ENCODE measurements at regions not wholly inside any gene's neighbourhood (a gene's known extent, or its start where the extent isn't known, plus 50 kb on each side); places are given as distances from the start of the nearest gene placed in this dataset.

GRCh38 chr15:35306361-35306981, 221.4 kb upstream of the NANOGP8 start:
- Histone ChIP-seq H3K27ac (ENCODE audit: low read length) (no peak overlapping the region), H2AFZ (ENCODE audit: low read depth, low read length) (no peak overlapping the region), H3K4me3 (ENCODE audit: low read length) (no peak overlapping the region), H4K20me1 (ENCODE audit: insufficient read depth) (no peaks in the 10 kb centered on the region), H3K9me3 (ENCODE audit: low read length) (no peaks in the 10 kb centered on the region), H3K9me2 (ENCODE audit: insufficient read depth, low read length) (no peaks in the 10 kb centered on the region), H3K27me3 (ENCODE audit: insufficient read depth, low read depth, low read length) (no peaks in the 10 kb centered on the region), H3K4me2 (ENCODE audit: low read length) (no peak overlapping the region), H3K9ac (ENCODE audit: low read length) (no peak overlapping the region), H3K79me2 (replicated peaks; ENCODE audit: insufficient read depth, low read length) (no peaks in the 10 kb centered on the region), H3F3A (ENCODE audit: insufficient read depth, low read length, poor library complexity, severe bottlenecking) (no peaks in the 10 kb centered on the region), H3K36me3 (ENCODE audit: insufficient read depth, low read length) (no peaks in the 10 kb centered on the region)
- TF ChIP-seq SMC3 (conservative IDR thresholded peaks at IDR 0.05; ENCODE audit: poor library complexity) (no peak), REST (IDR thresholded peaks at IDR 0.05; ENCODE audit: borderline replicate concordance) (no peak), EZH2 (IDR thresholded peaks at IDR 0.05; ENCODE audit: borderline replicate concordance, insufficient read depth, low read length, poor library complexity, severe bottlenecking) (no peak), POLR2AphosphoS5 (IDR thresholded peaks at IDR 0.05) (no peak), CTCF (IDR thresholded peaks at IDR 0.05; ENCODE audit: poor library complexity, severe bottlenecking) (no peak), TAF1 (IDR thresholded peaks at IDR 0.05; ENCODE audit: low read depth) (no peak), MXI1 (conservative IDR thresholded peaks at IDR 0.05; ENCODE audit: poor library complexity, severe bottlenecking) (no peak), EP300 (conservative IDR thresholded peaks at IDR 0.05; ENCODE audit: poor library complexity, severe bottlenecking) (no peak), RAD21 (conservative IDR thresholded peaks at IDR 0.05) (no peak)

- Histone ChIP-seq H3K27ac (ENCODE audit: low read length) (no peak overlapping the region), H2AFZ (ENCODE audit: low read depth, low read length) (no peak overlapping the region), H3K79me2 (replicated peaks; ENCODE audit: insufficient read depth, low read length) (no peaks in the 10 kb centered on the region), H3K36me3 (ENCODE audit: insufficient read depth, low read length) (no peaks in the 10 kb centered on the region), H3K4me2 (ENCODE audit: low read length) (no peak overlapping the region), H3K9me3 (ENCODE audit: low read length) (no peaks in the 10 kb centered on the region), H3K4me3 (ENCODE audit: low read length) (no peak overlapping the region), H3K9me2 (ENCODE audit: insufficient read depth, low read length) (no peaks in the 10 kb centered on the region), H4K20me1 (ENCODE audit: insufficient read depth) (no peaks in the 10 kb centered on the region), H3K9ac (ENCODE audit: low read length) (no peak overlapping the region), H3K27me3 (ENCODE audit: insufficient read depth, low read depth, low read length) (no peaks in the 10 kb centered on the region), H3F3A (ENCODE audit: insufficient read depth, low read length, poor library complexity, severe bottlenecking) (no peaks in the 10 kb centered on the region)
- TF ChIP-seq EP300 (conservative IDR thresholded peaks at IDR 0.05; ENCODE audit: poor library complexity, severe bottlenecking), result no peak
- TF ChIP-seq MXI1 (conservative IDR thresholded peaks at IDR 0.05; ENCODE audit: poor library complexity, severe bottlenecking), result no peak
- no peak for TF ChIP-seq SMC3 (conservative IDR thresholded peaks at IDR 0.05; ENCODE audit: poor library complexity)
- TF ChIP-seq REST (IDR thresholded peaks at IDR 0.05; ENCODE audit: borderline replicate concordance), result no peak
- TF ChIP-seq EZH2 (IDR thresholded peaks at IDR 0.05; ENCODE audit: borderline replicate concordance, insufficient read depth, low read length, poor library complexity, severe bottlenecking), result no peak
- TF ChIP-seq POLR2AphosphoS5 (IDR thresholded peaks at IDR 0.05), result no peak
- TF ChIP-seq CTCF (IDR thresholded peaks at IDR 0.05; ENCODE audit: poor library complexity, severe bottlenecking), result no peak
- TF ChIP-seq TAF1 (IDR thresholded peaks at IDR 0.05; ENCODE audit: low read depth), result no peak
- no peak for TF ChIP-seq RAD21 (conservative IDR thresholded peaks at IDR 0.05)
Observed at GRCh38 chr15:35305946-35306345, 220.9 kb upstream of the NANOGP8 start.

All from neural cell (in vitro differentiated cells).